Pulmonary artery endothelial cell (primary cell): ENCODE measurements at regions not wholly inside any gene's neighbourhood (a gene's known extent, or its start where the extent isn't known, plus 50 kb on each side); places are given as distances from the start of the nearest gene placed in this dataset.
"Not testable (repeated sequence)": the region's sequence is repeated elsewhere in the genome, so short reads cannot be mapped to it uniquely, and the experiment has no call there.

ENCODE experiments used
- DNase-seq: peaks from one replicate; pipeline ENCODE4 v3.0.0-alpha.2; 2011; ENCODE audit warnings: low read depth, low spot score

DNA sequence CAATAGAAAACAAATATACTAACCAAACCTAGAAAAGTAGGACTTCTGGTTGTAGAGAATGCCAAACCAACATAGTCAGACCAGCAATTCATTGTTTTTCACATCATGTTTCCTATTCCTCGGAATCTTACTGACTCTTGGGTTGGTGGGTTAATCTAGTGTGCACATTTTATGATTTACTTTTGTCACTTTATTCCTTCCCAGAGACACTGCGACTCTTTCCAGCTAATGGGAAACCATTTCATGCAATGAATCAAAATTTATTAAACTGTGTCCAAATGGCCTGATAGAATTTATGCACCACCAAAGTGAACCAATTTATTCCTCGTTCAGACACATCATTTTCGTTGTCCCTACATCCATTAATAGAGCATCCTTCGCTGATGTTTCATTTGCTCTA is 464.9 kb downstream of the RPS29 start:
- DNase-seq: no peak

DNA sequence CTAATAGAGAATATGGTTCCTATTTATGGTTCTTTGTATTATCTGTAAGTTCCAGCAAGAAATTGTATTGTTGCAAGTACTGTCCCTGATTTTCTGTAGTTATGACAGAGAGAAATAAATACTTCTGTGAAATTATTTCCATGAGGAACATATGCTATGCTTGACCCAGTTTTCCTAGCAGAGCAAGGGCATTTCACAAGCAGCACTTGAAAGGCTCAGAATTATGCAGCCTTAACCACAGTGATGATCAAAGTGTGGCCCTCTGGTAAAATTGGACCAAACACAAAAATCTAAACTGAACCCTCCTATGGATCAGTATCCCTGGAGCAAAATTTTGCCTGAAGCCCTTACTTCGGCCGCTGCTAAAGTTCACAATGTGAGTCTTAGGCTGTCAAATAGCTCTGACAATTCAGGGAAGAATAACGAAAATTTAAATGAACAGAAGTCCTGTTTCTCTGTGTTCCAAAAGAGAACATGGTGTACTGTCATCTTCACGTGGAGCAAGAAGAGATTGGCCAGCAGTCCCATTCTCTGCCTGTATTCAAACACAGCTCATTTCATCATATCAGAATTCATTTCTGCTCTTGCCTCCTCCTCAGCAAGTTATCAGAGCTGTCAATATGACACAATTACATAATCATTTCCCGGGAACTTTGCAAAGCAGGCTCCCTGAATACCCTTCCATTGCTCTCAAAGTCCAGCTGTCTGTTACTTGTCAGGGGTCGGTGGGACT is 471.9 kb downstream of the RPS29 start:
- DNase-seq: no peak

DNA sequence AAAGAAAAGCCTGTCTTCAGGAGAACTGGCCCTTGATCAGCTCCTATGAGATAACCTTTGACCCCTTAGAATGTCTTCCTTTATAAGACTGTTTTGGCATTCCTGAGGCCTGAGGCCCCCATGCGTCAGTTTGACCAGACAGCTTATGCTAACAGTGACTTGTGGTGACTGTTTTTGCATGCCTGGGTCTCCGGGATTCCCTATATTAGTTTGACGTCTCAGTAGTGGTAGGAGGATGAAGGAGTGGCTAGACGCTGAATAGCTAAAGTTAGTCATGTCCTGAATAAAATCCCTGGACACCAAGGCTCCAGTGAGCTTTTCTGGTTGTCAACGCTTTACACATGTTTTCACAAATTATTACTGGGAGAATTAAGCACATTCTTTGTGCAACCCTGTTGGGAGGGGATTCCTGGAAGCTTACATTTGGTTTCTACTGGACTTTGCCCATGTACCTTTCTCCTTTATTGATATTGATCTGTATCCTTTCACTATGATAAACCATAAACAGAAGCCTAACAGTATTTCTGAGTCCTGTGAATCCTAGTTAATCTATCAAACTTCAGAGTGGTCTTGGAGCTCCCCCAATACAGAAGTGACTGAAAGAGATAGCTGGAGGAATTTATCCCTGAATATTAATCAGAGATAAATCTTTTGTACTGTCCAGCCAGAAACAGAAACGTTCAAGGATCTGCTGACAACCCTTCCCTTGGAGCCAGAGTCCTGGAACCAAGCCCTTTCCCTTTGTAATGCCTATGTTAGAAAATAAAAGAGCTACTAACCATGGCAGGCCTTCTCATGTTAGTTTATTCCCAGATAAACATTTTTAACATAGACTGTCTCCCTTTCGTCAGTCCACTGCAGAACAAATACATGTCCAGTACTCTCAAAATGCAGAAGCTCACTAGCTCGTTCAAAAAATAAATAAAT is 479.2 kb downstream of the RPS29 start:
- DNase-seq: no peak

DNA sequence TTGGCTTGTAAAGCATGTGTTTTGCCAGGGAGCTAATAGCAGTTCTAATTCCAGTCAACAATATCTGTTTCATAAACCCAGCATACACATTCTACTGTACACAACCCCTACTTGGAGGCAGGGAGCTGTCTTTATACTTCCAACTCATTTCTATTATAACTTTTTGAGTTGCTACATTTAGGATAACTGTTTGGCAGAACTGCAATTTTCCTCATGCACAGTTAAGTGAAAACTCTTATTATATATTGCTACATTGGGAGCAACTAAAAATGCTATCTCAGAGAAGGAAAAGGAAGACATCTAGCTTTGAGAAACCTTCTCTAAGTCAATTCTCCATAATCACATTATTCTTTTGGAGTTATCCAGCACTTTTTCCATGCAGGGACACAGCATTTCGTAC is 480.2 kb downstream of the RPS29 start:
- no peak for DNase-seq

DNA sequence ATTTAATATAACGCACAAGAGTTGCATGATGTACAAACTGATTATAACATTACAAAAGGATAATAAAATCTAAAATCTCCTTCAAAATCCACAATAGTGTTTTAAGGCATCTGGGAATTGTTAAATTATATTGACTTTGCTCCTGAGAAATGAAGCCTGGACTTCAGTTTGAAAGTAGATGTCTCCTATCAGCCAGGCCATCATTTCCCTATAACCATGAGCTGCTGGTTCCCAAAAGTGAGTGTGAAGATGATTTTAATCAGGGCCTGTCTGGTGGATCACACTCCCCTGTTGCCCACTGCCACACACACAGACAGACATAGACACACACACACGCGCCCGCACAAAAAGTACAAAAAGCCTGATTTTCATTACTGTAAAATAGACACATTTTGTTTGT is 480.7 kb downstream of the RPS29 start:
- DNase-seq: no peak

DNA sequence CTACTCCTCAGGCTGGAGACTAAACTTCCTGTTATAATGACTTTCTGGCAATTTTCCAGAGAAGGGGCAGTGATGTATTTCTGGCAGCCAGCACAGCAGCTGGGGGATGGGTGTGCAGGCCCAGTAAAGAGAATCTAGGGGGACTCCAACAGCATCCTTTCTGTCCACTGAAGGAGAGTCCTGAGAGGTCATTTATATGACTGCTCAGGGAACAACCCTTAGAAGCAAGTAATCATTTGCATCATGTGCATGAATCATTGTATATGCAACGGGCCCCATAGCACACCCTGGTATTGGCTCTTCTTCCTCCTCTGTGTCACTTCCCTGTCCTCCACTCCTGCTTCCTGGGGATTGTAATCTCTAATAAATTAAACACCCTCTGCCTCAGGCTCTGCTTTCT is 493.8 kb downstream of the RPS29 start:
- no peak for DNase-seq

DNA sequence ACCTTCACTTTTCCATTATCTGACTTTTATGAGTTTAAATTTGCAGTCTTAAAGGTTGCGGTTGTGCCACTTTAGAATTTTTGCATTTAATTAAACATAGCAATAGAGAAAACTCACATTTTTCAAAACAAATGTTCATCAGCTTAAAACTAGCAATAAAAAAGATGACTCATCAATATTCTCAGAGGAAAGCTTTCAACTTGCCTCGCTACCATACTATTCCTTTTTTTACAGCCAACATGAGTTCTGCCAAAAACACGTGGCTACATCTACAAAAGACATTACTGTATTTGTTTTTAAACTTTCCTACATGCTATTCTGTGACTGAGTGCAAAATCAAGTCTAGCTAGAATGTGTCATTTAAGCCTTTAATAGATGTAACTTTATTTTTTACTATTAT is 497.1 kb downstream of the RPS29 start:
- DNase-seq: no peak

DNA sequence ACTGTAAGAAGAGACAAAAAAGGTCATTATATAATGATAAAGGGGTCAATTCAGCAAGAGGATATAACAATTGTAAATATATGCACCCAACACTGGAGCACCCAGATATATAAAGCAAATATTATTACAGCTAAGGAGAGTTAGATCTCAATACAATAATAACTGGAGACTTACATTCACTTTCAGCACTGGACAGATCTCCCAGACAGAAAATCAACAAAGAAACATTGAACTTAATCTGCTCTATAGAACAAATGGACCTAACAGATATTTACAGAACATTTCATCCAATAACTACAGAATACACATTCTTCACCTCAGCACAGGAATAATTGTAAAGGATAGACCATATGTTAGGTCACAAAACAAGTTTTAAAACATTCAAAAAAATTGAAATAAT is 512.9 kb downstream of the RPS29 start:
- DNase-seq: not testable (repeated sequence)

DNA sequence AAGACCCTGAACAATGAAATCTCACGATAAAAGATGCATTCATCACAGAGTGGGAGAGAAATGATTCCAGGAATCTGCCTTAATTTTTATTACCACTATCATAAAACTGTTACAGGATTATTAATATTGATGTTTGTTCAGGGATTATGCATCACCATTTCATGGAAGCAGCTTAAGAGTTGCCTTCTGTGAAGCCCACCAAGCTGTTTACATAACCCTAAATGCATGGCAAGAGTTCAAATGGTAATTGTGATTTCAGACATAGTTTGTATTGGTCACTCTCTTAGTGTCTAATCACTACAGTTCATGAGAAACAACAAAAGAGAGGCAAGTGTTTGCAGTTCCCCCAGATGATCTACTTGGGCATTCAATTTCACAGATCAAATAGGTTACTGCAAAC is 527.7 kb downstream of the RPS29 start:
- DNase-seq: no peak

DNA sequence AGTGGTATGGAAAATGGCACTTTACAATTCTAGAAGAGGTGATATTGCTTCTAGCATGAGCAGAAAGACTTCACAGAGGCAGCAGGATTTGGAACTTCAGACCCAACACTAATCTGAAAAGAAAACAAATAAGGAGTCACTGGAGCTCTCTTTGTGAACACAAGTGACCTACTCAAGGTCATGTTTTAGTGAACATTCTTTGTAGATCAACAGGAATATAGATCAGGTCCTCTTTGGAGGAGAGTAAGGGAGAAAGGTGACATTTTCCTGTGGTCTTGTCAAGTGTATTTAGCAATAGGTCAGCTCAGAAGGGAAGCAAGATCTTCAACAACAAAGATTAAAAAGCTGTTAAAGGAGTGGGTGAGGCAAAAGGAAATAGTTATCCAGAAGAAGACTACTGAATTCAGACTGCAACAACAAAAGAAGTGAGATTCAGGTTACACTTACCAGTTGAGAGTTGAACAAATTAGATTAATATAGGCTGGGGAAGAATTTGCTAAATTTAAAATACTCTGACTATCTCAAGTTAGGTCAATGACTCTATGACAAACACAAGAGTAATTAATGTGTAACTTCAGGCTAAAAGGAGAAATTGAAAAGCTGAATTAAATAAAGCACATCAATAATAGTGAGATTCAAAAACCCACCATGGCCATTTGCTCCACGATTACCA is 528.2 kb downstream of the RPS29 start:
- no peak for DNase-seq

DNA sequence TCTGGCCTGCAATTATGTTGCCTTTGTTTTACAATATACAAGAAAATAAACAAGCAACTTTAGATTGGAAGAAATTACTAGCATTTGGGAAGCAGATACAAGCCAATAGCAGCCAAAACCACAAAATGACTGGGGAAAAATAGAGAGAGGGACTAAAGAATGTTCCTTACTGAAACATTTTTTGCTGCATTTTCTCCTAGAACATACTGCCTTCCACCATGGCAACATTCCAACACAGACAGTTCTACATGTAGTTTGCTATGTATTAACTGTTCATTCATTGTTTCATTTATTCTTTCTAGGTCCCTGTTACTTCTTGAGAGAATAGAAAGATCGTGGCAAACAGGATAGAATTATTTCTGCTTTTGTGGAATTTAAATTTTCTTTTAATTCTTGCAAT is 530.2 kb downstream of the RPS29 start:
- DNase-seq: no peak

DNA sequence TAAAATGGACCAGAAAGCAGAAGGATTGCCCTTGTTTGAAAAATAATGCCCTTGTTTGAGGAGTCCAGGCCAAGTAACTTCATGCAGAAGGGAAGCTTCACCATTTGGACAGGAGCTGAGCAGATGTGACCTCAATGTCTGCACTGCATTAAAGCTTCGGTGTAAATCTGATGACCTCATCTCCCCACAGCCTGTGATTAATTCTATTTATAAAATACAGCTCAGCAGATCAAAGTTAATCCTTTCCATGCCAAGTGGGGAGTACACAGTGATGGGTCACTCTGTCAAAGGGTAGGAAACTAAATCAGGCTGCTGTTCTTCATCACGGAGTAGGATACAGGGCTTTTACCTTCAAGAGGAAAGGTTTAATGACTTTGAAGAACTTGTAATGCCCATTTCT is 533.7 kb downstream of the RPS29 start:
- no peak for DNase-seq

DNA sequence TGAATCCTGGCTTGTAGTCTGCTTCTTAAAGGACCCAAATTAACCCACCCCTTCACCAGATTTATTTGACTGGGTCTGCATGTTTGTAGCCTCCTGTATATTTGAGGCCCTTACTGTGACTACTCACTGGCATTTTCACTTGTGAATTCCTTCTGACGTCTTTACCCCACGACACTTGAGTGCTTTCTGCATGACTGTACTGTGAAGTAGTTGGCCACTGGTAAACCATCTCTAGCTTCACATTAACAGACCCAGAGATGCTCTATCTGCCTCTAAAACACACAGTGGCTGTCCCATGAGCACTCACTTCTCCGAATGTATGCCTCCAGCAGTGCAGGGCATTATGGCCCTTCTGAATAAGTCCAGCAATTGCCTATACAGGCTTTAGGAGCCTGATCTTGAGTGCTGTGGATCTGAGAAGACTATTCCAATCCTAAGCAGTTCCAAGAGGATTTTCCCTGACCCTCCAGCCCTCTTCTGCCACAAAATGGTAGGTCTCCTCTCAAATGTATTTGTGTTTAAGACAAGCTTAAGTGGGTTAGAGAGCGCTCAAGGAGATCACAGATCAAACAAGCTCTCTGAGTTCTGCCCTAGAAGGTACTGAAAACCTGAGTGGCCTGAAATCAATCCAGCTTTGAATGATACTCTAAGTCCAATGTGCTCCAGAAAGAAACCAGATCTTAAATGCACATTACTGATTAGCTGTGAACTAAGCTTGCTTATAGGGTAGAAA is 534.7 kb downstream of the RPS29 start:
- DNase-seq: no peak

DNA sequence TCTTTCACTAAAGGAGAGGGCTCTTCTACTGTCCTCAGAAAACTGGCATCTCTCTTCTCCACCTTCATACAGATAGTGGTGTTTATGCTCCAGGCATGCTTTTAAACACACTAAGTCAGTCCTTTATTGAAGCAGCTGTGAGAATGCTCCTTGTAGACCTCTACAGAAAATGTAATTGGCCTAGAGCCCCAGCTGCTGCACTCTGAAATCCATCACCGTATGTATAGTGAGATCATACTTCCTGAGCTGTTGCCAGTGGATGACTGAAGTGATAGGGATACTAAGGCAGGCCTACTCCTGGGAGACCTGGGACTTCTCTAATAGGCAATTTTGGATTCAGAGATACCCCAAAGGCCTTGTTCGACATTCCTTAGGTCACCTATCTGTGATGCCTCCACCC is 535.4 kb downstream of the RPS29 start:
- no peak for DNase-seq

DNA sequence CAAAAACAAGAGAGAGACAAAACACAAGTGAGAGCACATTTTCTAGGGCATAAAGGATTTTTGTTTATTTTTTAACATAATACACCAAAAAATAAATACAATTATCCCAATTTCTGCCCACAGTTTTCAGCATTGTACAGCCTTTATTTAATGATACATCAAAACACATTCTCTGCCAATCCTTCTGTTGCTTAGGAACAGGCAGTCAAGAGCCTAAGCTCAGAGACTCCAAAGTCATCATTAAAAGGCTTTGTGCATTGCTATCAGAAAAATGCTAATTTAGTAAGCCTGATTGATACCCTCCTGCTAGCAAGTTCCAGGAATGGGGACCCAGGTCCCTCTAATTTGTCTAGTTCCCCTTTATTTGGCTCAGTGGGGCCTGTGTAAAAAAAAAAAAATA is 536.5 kb downstream of the RPS29 start:
- DNase-seq: no peak

DNA sequence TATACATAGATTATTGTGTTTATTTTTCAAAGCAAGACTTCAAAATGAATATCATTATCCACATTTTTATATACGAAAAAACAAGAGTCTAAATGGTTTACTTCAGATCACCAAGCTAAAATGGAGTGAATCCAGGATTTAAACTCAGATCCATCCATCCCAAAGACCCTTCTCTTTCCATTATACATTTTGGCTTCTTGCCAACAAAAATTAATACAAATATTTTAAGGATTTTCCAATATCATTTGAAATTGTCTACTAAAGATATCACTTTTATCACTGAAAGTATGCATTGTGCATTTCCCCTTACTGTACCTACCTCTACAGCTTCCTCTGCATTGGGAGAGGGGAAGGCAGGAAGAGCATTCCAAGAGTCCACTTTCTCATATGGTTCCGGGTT is 541.2 kb downstream of the RPS29 start:
- DNase-seq: no peak

DNA sequence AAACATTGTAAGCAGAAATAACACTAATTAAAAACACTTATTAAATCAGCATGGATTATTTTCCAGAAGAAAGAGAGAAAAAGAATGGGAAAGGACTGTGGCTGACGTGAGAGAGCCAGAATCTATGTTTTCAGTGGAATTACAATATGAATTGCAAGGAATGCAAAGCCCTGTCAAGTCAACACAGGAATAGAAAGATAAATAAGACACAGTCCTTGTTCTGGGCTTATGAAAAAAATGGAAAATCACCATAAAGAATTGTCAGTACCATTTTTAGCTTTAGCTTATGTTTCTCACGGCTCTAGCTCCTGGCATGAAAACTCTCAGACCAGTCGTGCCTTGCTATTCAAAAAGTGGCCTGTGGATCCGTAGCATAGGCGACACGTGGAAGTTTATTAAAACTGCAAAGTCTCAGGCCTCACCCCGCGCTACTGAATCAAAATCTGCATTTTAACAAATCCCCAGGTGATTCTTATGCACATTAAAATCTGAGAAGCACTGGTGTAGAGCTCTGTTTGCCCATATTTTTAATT is 549.1 kb downstream of the RPS29 start:
- no peak for DNase-seq

DNA sequence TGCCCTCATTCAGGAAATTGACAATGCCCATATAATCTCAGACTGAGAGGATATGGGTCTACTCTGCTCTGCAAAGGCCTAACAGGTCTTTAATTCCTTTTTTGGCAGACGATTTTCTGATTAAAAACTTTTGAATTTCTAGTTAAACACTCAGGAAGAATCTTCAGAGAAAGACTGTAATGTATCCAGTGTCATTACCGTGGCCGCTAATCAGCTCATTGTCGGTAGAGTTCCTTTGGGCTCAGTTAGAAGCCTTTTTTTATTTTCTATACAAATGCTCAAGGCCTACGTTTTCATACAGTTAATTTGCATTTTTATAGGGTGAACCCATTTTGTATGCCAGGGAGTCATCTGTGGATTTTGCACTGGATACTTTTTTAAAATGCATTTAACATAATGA is 549.9 kb downstream of the RPS29 start:
- no peak for DNase-seq

DNA sequence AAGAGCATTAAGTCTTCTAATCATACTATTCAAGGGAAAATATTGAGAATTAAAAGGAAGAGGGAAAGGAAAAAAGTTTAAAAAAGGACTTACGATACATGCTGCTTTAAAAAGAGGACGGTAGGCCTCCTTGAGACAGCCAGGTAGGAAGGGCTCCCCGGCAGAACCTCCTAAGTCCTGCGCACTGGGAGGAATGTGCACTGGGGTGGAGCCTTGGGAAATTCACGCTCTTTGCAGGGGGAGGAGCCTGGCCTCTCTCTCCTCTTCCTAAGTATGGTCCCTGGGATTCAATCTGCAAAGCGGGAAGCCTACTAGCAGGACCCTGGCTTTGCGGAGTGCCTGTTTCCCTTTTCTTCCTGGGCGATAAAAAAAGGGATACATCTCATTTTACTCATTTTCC is 553.0 kb downstream of the RPS29 start:
- DNase-seq: no peak

DNA sequence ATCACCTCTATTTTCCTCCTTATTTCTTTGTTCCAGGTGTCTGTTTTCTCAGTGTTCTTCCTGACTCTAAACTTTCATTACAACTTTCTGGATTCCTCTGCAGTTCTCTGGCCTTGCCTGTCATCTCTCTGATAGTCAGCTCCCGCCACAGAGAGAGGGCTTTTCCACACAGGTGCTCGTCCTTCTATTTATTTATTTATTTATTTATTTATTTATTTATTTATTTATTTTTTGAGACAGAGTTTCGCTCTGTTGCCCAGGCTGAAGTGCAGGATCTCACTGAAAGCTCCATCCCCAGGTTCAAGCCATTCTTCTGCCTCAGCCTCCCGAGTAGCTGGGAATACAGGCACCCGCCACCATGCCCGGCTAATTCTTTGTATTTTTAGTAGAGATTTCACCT is 554.5 kb downstream of the RPS29 start:
- DNase-seq: not testable (repeated sequence)

DNA sequence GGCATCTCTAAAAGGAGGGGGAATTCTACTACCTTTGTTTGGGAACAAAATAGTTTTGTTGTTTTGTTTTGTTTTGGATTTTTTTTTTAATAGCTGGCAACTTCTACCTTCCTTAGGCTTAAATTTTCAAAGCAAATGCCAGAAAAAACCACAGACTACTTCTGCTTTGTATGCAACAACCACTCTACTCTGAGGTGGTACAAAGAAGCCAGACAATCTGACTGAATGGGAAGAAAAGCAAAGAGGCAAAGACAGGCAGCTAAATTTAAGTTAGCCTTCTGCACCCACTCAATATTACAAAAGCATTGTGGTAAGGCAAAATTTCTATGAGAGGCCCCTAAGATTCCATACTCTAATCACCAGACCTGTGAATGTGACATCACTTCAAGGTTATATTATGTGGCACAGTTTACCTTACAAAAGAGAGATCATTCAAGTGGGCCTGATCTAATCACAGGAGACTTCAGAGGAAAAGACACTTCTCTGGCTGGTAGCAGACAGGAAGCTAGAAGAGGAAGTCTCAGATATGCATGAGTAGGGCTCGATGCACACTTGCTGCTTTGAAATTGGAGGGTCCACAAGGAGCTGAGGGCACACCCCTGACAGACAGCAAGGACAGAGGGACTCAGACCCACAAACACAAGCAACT is 566.6 kb downstream of the RPS29 start:
- no peak for DNase-seq
